ENCODE measurements at regions not wholly inside any gene's neighbourhood (a gene's known extent, or its start where the extent isn't known, plus 50 kb on each side); places are given as distances from the start of the nearest gene placed in this dataset.
"Not testable (repeated sequence)": the region's sequence is repeated elsewhere in the genome, so short reads cannot be mapped to it uniquely, and the experiment has no call there.

DNA sequence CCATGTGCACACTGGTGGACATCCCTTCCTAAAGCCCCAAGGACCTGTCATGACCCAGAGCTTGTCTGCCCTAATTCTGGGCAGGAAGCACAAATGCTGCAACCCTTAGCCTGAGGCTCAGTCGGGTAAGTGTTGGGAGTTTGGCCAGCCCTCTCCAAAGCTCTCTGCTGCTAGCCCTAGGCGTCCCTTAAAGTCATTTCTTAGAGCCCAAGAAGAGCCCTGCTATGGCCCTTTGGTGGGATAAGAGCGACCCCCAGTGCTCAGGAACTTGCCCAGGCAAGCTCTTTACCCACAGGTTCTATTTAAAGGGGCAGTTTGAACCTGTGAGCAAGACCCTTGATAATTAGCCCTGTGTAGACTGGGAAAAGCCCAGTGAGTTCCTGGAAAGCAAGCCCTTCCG, 356.8 kb downstream of the RRAGC start:
- TF ChIP-seq, protein P1, sequence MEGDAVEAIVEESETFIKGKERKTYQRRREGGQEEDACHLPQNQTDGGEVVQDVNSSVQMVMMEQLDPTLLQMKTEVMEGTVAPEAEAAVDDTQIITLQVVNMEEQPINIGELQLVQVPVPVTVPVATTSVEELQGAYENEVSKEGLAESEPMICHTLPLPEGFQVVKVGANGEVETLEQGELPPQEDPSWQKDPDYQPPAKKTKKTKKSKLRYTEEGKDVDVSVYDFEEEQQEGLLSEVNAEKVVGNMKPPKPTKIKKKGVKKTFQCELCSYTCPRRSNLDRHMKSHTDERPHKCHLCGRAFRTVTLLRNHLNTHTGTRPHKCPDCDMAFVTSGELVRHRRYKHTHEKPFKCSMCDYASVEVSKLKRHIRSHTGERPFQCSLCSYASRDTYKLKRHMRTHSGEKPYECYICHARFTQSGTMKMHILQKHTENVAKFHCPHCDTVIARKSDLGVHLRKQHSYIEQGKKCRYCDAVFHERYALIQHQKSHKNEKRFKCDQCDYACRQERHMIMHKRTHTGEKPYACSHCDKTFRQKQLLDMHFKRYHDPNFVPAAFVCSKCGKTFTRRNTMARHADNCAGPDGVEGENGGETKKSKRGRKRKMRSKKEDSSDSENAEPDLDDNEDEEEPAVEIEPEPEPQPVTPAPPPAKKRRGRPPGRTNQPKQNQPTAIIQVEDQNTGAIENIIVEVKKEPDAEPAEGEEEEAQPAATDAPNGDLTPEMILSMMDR (IDR thresholded peaks at IDR 0.05; ENCODE audit: insufficient read depth, missing control alignments), result peak; percentile 26
- FAIRE-seq (no peak), DNase-seq (ENCODE audit: insufficient read length, low spot score) (no peak)

DNA sequence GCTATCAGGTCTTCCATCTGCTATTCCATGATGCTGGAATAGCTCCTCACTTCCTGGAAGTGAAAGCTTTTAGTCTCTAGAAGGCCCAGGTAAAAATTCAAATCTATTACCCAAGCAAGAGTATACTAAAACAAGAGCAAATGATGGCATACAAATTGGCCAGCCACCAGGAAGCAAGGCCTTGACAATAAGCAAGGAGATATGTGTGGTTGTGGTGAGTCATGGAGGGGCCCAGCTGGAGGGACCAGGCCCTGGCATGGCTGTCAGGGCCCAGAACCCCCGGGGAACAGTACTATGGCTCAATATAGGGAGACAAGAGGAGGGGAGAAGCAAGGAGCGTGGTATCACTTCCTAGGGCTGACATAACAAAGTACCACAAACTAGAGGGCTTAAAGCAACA, 358.7 kb downstream of the RRAGC start:
- DNase-seq (ENCODE audit: insufficient read length, low spot score) (no peak), FAIRE-seq (no peak)
- TF ChIP-seq, protein P1 (IDR thresholded peaks at IDR 0.05; ENCODE audit: insufficient read depth, missing control alignments), result no peak

GRCh38 chr1:38500352-38500751, 359.2 kb downstream of the RRAGC start:
- TF ChIP-seq, protein P1 (IDR thresholded peaks at IDR 0.05; ENCODE audit: insufficient read depth, missing control alignments), result no peak
- no peak for FAIRE-seq
- DNase-seq (ENCODE audit: insufficient read length, low spot score), result no peak

- DNase-seq (ENCODE audit: insufficient read length, low spot score), result no peak
- TF ChIP-seq, protein P1 (IDR thresholded peaks at IDR 0.05; ENCODE audit: insufficient read depth, missing control alignments), result no peak
- no peak for FAIRE-seq
Observed at GRCh38 chr1:38498686-38499085, 360.9 kb downstream of the RRAGC start.

- TF ChIP-seq, protein P1 (IDR thresholded peaks at IDR 0.05; ENCODE audit: insufficient read depth, missing control alignments), result no peak
- FAIRE-seq, result no peak
- DNase-seq (ENCODE audit: insufficient read length, low spot score), result no peak
Observed at GRCh38 chr1:38497921-38498656, 361.5 kb downstream of the RRAGC start.

DNA sequence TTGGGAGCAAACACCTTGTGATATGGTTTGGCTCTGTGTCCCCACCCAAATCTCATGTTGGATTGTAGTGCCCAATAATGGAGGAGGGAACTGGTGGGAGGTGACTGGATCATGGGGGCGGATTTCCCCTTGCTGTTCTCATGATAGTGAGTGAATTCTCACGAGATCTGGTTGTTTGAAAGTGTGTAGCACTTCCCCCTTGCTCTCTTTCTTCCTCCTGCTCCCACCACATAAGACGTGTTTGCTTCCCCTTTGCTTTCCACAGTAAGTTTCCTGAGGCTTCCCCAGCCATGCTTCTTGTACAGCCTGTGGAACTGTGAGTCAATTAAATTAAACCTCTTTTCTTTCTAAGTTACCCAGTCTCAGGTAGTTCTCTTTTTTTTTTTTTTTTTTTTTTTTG, 366.3 kb downstream of the RRAGC start:
- not testable (repeated sequence) for DNase-seq (ENCODE audit: insufficient read length, low spot score); FAIRE-seq

DNA sequence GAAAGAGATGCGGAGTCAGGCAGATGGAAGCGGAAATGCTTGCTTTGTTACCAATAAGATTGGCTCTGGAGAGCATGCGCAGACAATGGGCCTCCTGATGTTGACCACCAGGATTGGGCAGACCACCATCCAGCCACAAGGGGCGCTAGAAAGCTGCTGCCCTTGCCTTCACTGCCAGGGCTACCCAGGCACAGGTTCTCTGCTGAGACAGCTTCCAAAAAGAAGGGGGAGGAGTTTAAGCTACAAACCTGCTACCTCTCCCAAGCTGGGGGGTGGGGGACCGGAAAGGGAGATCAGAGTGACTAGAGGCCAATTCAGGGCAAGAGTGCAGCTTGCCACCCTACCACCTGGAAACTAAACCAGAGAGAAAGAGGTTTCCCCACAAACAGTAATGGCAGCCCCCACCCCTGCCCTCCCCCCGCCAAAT, 369.7 kb downstream of the RRAGC start:
- DNase-seq (ENCODE audit: insufficient read length, low spot score) (peak; percentile 40), FAIRE-seq (no peak)
- TF ChIP-seq, protein P1 (IDR thresholded peaks at IDR 0.05; ENCODE audit: insufficient read depth, missing control alignments), result peak; percentile 65

Data from D721Med (cell line).